ENCODE measurements at regions not wholly inside any gene's neighbourhood (a gene's known extent, or its start where the extent isn't known, plus 50 kb on each side); places are given as distances from the start of the nearest gene placed in this dataset.

GRCh38 chr1:8217011-8217711 lies 100.8 kb upstream of the SLC45A1 start:
- TF ChIP-seq POLR2A (IDR thresholded peaks at IDR 0.05; ENCODE audit: low read length) = no peak
- TF ChIP-seq GATA1 (IDR thresholded peaks at IDR 0.05; ENCODE audit: low read depth, low read length) = no peak
